Mucosa of descending colon (tissue), 3 donors: ENCODE measurements at regions not wholly inside any gene's neighbourhood (a gene's known extent, or its start where the extent isn't known, plus 50 kb on each side); places are given as distances from the start of the nearest gene placed in this dataset.

Source experiments
- ATAC-seq: fragments of 200-7000 bp; cut with Tn5 transposase; one replicate; pipeline ENCODE4 v1.9.1; 2020; ENCODE audit warnings: mild to moderate bottlenecking, moderate library complexity
- DNase-seq, 3 donors: peaks; one replicate each; pipeline ENCODE4 v3.0.0-alpha.2; 2020
- H3K36me3 ChIP-seq: fragments of 200-600 bp; one replicate; pipeline ENCODE4 v1.8.0; 2021; ENCODE audit warnings: low read depth, mild to moderate bottlenecking
- H3K4me1 ChIP-seq: fragments of 200-600 bp; one replicate; pipeline ENCODE4 v1.8.0; 2021; ENCODE audit warnings: low read depth, mild to moderate bottlenecking
- H3K4me3 ChIP-seq: fragments of 200-600 bp; one replicate; pipeline ENCODE4 v1.8.0; 2021; ENCODE audit warnings: mild to moderate bottlenecking
- H3K9me3 ChIP-seq: fragments of 200-600 bp; one replicate; pipeline ENCODE4 v1.8.0; 2021; ENCODE audit warnings: mild to moderate bottlenecking
- intact Hi-C, 2 donors: fragments of 100-400 bp; cut with DNase I in 1 of 2; cut with micrococcal nuclease in 1 of 2; formaldehyde crosslinking; loops; one replicate each; pipeline versions ENCODE4 v1.11.0 to v1.11.1; 2022; cut with DNase I, micrococcal nuclease
- TF ChIP-seq, protein P1 (sequence below): fragments of 200-600 bp; IDR thresholded peaks from one replicate; pipeline ENCODE4 v1.8.0; 2022; ENCODE audit warnings: antibody characterized with exemption, mild to moderate bottlenecking
- donor health status: DM: no; HTN: no; CAD: no; lungs with moderate emphysema.
- donor health status: DM: no; HTN: no; CAD: no.
- donor health status: DM: no; HTN: yes; CAD: no.

- H3K9me3 ChIP-seq: no peaks in the 10 kb centered on the region
- no peak overlapping the region for H3K4me3 ChIP-seq
- H3K36me3 ChIP-seq: no peaks in the 10 kb centered on the region
- no peak for DNase-seq
- ATAC-seq: no peak
- H3K4me1 ChIP-seq: no peaks in the 10 kb centered on the region
- intact Hi-C loops: no loop called here
- TF ChIP-seq, protein P1, sequence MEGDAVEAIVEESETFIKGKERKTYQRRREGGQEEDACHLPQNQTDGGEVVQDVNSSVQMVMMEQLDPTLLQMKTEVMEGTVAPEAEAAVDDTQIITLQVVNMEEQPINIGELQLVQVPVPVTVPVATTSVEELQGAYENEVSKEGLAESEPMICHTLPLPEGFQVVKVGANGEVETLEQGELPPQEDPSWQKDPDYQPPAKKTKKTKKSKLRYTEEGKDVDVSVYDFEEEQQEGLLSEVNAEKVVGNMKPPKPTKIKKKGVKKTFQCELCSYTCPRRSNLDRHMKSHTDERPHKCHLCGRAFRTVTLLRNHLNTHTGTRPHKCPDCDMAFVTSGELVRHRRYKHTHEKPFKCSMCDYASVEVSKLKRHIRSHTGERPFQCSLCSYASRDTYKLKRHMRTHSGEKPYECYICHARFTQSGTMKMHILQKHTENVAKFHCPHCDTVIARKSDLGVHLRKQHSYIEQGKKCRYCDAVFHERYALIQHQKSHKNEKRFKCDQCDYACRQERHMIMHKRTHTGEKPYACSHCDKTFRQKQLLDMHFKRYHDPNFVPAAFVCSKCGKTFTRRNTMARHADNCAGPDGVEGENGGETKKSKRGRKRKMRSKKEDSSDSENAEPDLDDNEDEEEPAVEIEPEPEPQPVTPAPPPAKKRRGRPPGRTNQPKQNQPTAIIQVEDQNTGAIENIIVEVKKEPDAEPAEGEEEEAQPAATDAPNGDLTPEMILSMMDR: no peak
These were observed 150.7 kb downstream of the IRF8 start for GRCh38 chr16:86049641-86050040.

GRCh38 chr16:86050111-86050510 lies 151.1 kb downstream of the IRF8 start:
- intact Hi-C loops: no loop called here
- no peaks in the 10 kb centered on the region for H3K4me1 ChIP-seq
- no peak for DNase-seq
- no peak for ATAC-seq
- no peak overlapping the region for H3K4me3 ChIP-seq
- no peaks in the 10 kb centered on the region for H3K9me3 ChIP-seq
- no peaks in the 10 kb centered on the region for H3K36me3 ChIP-seq
- TF ChIP-seq, protein P1: no peak

DNA sequence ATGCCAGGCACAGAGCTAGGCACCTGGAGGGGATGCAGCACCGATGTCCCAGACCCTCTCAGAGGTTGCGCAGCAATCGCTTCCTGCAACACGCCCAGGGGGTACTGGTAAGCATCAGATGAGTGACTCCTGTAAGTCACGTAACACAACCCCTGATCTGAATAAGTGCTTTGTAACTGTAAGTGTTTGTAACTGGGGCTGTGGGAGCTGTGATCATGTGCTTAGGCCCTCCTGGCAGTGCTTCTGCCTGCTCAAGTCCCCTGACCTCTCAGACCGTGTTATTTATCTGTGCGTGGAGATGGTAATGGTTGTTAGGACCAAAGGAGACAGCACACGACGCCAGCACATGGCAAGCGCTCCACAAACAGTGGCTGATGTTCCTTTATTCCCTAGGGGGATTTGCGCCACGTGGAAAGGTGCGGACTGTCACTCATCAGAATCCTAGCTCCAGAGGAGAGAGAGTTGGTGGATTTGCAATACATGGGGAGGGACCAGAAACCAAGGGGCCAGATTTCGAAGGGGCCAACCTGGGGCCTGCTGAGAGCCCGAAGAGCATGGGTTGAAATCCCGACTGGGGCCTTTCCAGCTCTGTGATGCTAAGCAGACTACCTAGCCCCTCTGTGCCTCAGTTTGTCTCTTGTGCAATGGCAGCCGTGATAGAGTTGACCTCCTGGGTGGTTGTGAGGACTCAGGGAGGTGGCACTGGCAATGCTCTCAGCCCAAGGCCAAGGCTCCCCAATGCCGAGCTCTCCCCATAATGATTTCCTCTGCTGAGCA lies 151.8 kb downstream of the IRF8 start:
- intact Hi-C loops: no loop called here
- TF ChIP-seq, protein P1: no peak
- Histone ChIP-seq H3K4me1 (no peaks in the 10 kb centered on the region), H3K4me3 (no peak overlapping the region), H3K9me3 (no peaks in the 10 kb centered on the region), H3K36me3 (no peaks in the 10 kb centered on the region)
- ATAC-seq (no peak), DNase-seq (no peak)

GRCh38 chr16:86051368-86052114 lies 152.6 kb downstream of the IRF8 start:
- intact Hi-C loops: no loop called here
- TF ChIP-seq, protein P1: no peak
- H3K4me1 ChIP-seq: no peaks in the 10 kb centered on the region
- DNase-seq: no peak
- H3K36me3 ChIP-seq: no peaks in the 10 kb centered on the region
- H3K9me3 ChIP-seq: no peaks in the 10 kb centered on the region
- H3K4me3 ChIP-seq: no peak overlapping the region
- ATAC-seq: peak; percentile 23

DNA sequence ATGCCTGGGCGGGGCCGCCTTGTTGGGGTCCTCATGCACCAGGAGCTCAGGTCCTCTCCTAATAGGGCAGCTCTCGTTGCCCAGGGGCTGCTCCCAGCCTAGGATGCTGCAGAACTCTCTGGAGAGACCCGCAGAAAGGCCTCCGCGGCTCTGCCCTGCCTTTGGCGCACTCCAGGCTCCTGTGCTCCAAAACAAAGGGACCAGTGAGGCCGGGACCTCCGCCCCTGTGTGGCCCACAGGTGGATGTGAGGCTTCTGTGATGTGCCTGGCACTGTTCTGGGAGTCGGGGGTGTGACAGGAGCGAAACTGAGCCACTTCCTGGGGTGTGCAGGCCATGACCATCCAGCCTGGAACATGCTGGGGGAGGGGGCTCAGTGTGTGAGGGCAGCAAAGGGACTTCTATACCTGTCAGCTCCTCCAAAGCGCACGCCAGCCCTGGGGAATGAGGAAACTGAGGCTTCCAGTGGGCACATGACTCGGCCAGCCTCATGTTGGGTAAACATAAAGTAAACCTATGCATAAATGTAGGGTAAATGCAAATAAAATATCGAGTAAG lies 153.2 kb downstream of the IRF8 start:
- DNase-seq (no peak), ATAC-seq (no peak)
- Histone ChIP-seq H3K4me1 (no peaks in the 10 kb centered on the region), H3K36me3 (no peaks in the 10 kb centered on the region), H3K9me3 (no peaks in the 10 kb centered on the region), H3K4me3 (no peak overlapping the region)
- intact Hi-C loops: no loop called here
- TF ChIP-seq, protein P1: no peak
